ENCODE measurements at regions not wholly inside any gene's neighbourhood (a gene's known extent, or its start where the extent isn't known, plus 50 kb on each side); places are given as distances from the start of the nearest gene placed in this dataset.

- TF ChIP-seq, protein P1, sequence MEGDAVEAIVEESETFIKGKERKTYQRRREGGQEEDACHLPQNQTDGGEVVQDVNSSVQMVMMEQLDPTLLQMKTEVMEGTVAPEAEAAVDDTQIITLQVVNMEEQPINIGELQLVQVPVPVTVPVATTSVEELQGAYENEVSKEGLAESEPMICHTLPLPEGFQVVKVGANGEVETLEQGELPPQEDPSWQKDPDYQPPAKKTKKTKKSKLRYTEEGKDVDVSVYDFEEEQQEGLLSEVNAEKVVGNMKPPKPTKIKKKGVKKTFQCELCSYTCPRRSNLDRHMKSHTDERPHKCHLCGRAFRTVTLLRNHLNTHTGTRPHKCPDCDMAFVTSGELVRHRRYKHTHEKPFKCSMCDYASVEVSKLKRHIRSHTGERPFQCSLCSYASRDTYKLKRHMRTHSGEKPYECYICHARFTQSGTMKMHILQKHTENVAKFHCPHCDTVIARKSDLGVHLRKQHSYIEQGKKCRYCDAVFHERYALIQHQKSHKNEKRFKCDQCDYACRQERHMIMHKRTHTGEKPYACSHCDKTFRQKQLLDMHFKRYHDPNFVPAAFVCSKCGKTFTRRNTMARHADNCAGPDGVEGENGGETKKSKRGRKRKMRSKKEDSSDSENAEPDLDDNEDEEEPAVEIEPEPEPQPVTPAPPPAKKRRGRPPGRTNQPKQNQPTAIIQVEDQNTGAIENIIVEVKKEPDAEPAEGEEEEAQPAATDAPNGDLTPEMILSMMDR (IDR thresholded peaks at IDR 0.05; ENCODE audit: poor library complexity), result no peak
- TF ChIP-seq EZH2 (IDR thresholded peaks at IDR 0.05; ENCODE audit: borderline replicate concordance), result no peak
- TF ChIP-seq EZH2phosphoT487 (IDR thresholded peaks at IDR 0.05; ENCODE audit: low read depth, severe bottlenecking, unreplicated experiment), result no peak
These were observed 598.9 kb downstream of the SPOCK3 start for GRCh38 chr4:166635367-166635766.
